H9 (cell line): ENCODE measurements at regions not wholly inside any gene's neighbourhood (a gene's known extent, or its start where the extent isn't known, plus 50 kb on each side); places are given as distances from the start of the nearest gene placed in this dataset.

Experiments used
- DNase-seq: peaks from one replicate; pipeline ENCODE4 v3.0.0-alpha.2; 2017
- H2AFZ ChIP-seq: one replicate; pipeline ENCODE4 v1.6.1; 2013; ENCODE audit warnings: mild to moderate bottlenecking, low read length, control low read depth, moderate library complexity
- H2AK5ac ChIP-seq: 2 replicates; pipeline ENCODE4 v1.6.1; 2013; ENCODE audit warnings: low read length, control low read depth, mixed read lengths; ENCODE audit not compliant: insufficient read length
- H2BK120ac ChIP-seq: one replicate; pipeline ENCODE4 v1.6.1; 2013; ENCODE audit warnings: low read depth, mild to moderate bottlenecking, low read length, control low read depth, inconsistent platforms; ENCODE audit not compliant: poor library complexity, severe bottlenecking
- H2BK12ac ChIP-seq: 2 replicates; pipeline ENCODE4 v1.6.1; 2013; ENCODE audit warnings: low read length, control low read depth, mixed read lengths, low read depth; ENCODE audit not compliant: insufficient read length
- H2BK15ac ChIP-seq: 2 replicates; pipeline ENCODE4 v1.6.1; 2013; ENCODE audit warnings: low read depth, low read length, control low read depth
- H2BK20ac ChIP-seq: one replicate; pipeline ENCODE4 v1.6.1; 2013; ENCODE audit warnings: low read depth, mild to moderate bottlenecking, low read length, control low read depth, inconsistent platforms; ENCODE audit not compliant: poor library complexity, severe bottlenecking
- H2BK5ac ChIP-seq: 2 replicates; pipeline ENCODE4 v1.6.1; 2013; ENCODE audit warnings: low read length, control low read depth, mixed read lengths; ENCODE audit not compliant: insufficient read length
- H3K14ac ChIP-seq: 2 replicates; pipeline ENCODE4 v1.6.1; 2013; ENCODE audit warnings: low read length, control low read depth; ENCODE audit not compliant: insufficient read depth
- H3K18ac ChIP-seq: 2 replicates; pipeline ENCODE4 v1.6.1; 2013; ENCODE audit warnings: low read depth, mild to moderate bottlenecking, mixed read lengths, low read length, control low read depth; ENCODE audit not compliant: insufficient read length
- H3K23ac ChIP-seq: 2 replicates; pipeline ENCODE4 v1.6.1; 2013; ENCODE audit warnings: low read length, control low read depth, mixed read lengths, low read depth; ENCODE audit not compliant: insufficient read length
- H3K23me2 ChIP-seq: 2 replicates; pipeline ENCODE4 v1.6.1; 2013; ENCODE audit warnings: low read depth, mild to moderate bottlenecking, mixed read lengths, low read length, control low read depth; ENCODE audit not compliant: insufficient read length, poor library complexity, severe bottlenecking
- H3K27ac ChIP-seq: 2 replicates; pipeline ENCODE4 v1.5.1; 2013; ENCODE audit warnings: low read length, control low read depth, mixed read lengths, low read depth; ENCODE audit not compliant: insufficient read length
- H3K27me3 ChIP-seq: 2 replicates; pipeline ENCODE4 v1.6.1; 2013; ENCODE audit warnings: low read length, control low read depth, inconsistent platforms; ENCODE audit not compliant: insufficient read depth
- H3K4ac ChIP-seq: 2 replicates; pipeline ENCODE4 v1.6.1; 2013; ENCODE audit warnings: low read depth, mild to moderate bottlenecking, control low read depth, inconsistent platforms, low read length, moderate library complexity
- H3K4me1 ChIP-seq: 2 replicates; pipeline ENCODE4 v1.6.1; 2013; ENCODE audit warnings: low read length, control low read depth, inconsistent platforms; ENCODE audit not compliant: insufficient read depth
- H3K4me2 ChIP-seq: 2 replicates; pipeline ENCODE4 v1.6.1; 2013; ENCODE audit warnings: low read length, control low read depth, mixed read lengths; ENCODE audit not compliant: insufficient read length, insufficient read depth
- H3K56ac ChIP-seq: 2 replicates; pipeline ENCODE4 v1.6.1; 2013; ENCODE audit warnings: low read depth, mild to moderate bottlenecking, mixed read lengths, low read length, control low read depth; ENCODE audit not compliant: insufficient read length
- H3K79me1 ChIP-seq: 2 replicates; pipeline ENCODE4 v1.6.1; 2013; ENCODE audit warnings: low read depth, mild to moderate bottlenecking, moderate library complexity, low read length, control low read depth, inconsistent platforms; ENCODE audit not compliant: insufficient read depth, poor library complexity, severe bottlenecking
- H3K79me2 ChIP-seq: 2 replicates; pipeline ENCODE4 v1.6.1; 2013; ENCODE audit warnings: low read length, control low read depth, inconsistent platforms; ENCODE audit not compliant: insufficient read depth
- H3K9ac ChIP-seq: 2 replicates; pipeline ENCODE4 v1.6.1; 2013; ENCODE audit warnings: low read length, control low read depth, mixed read lengths; ENCODE audit not compliant: insufficient read length; ENCODE audit errors: extremely low read depth
- H3K9me3 ChIP-seq: one replicate; pipeline ENCODE4 v1.6.1; 2013; ENCODE audit warnings: low read depth, low read length, inconsistent platforms; ENCODE audit not compliant: control insufficient read depth
- H3T11ph ChIP-seq: one replicate; pipeline ENCODE4 v1.6.1; 2013; ENCODE audit warnings: mild to moderate bottlenecking, low read length, control low read depth, inconsistent platforms
- H4K20me1 ChIP-seq: one replicate; pipeline ENCODE4 v1.6.1; 2013; ENCODE audit not compliant: control insufficient read depth, insufficient read length, insufficient read depth
- H4K5ac ChIP-seq: 2 replicates; pipeline ENCODE4 v1.6.1; 2013; ENCODE audit warnings: low read depth, mild to moderate bottlenecking, mixed read lengths, low read length, control low read depth; ENCODE audit not compliant: insufficient read length
- H4K8ac ChIP-seq: replicated peaks from 2 replicates; pipeline ENCODE4 v1.6.1; 2013; ENCODE audit warnings: low read length, control low read depth, mixed read lengths, low read depth; ENCODE audit not compliant: insufficient read length
- H4K91ac ChIP-seq: 2 replicates; pipeline ENCODE4 v1.6.1; 2013; ENCODE audit warnings: low read depth, mild to moderate bottlenecking, moderate library complexity, mixed read lengths, low read length, control low read depth; ENCODE audit not compliant: insufficient read length
- H3K27ac Mint-ChIP-seq, 3 experiments: 2 replicates in 2 of 3; 3 replicates in 1 of 3; pipeline ENCODE4 v1.8.0; 2020 to 2021; ENCODE audit warnings: mixed read lengths in 3 of 3, mild to moderate bottlenecking in 1 of 3, moderate library complexity in 1 of 3
- H3K27me3 Mint-ChIP-seq: 2 replicates; pipeline ENCODE4 v1.8.0; 2021; ENCODE audit warnings: low read depth, mild to moderate bottlenecking, moderate library complexity, mixed read lengths
- H3K36me3 Mint-ChIP-seq, 3 experiments: 2 replicates in 2 of 3; 3 replicates in 1 of 3; pipeline ENCODE4 v1.8.0; 2020 to 2021; ENCODE audit warnings: low read depth in 3 of 3, mixed read lengths in 3 of 3; ENCODE audit not compliant: insufficient read depth in 1 of 3
- H3K4me1 Mint-ChIP-seq, 2 experiments: 2 replicates each; pipeline ENCODE4 v1.8.0; 2020; ENCODE audit warnings: mixed read lengths in 2 of 2
- H3K4me3 Mint-ChIP-seq, 2 experiments: 2 replicates in 1 of 2; 3 replicates in 1 of 2; pipeline ENCODE4 v1.8.0; 2020 to 2021; ENCODE audit warnings: mild to moderate bottlenecking in 2 of 2, mixed read lengths in 2 of 2, moderate library complexity in 1 of 2
- H3K9me3 Mint-ChIP-seq, 2 experiments: 2 replicates in 1 of 2; 3 replicates in 1 of 2; pipeline ENCODE4 v1.8.0; 2020; ENCODE audit warnings: mild to moderate bottlenecking in 2 of 2, mixed read lengths in 2 of 2, moderate library complexity in 1 of 2
- CTCF ChIP-seq: fragments of 200-600 bp; sonication (generic); conservative IDR thresholded peaks from 3 replicates; pipeline ENCODE4 v1.8.0; 2021; ENCODE audit warnings: antibody characterized with exemption, mild to moderate bottlenecking
- WGBS: extraction: QIAGEN DNeasy Blood & Tissue Kit; methylation state at CpG from one replicate; pipeline ENCODE4 v1.1.7; 2013; ENCODE audit warnings: missing lambda C conversion rate, low lambda C conversion rate, mixed read lengths; ENCODE audit not compliant: insufficient read length; ENCODE audit errors: extremely low coverage; 5-methylcytosine and 5-hydroxymethylcytosine counted together

DNA sequence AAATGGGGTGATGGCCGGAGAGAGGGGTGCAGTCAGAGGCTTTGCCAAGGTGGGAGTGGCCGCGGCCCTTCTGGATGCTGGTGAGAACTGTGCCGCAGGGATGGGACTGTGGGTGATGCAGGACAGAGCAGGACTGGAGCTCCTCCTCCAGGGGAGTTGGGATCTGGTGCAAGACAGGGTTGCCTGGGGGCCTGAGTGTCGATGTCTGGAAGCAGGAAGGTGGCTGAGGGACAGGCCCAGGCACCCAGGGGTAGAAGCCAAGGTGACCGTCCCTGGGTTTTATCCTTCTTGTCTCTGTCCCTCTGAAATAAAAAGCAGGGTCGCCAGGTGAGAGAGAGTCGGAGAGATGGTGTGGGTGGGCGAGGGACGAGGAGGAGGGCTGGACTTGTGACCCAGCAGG is 89.1 kb upstream of the IER5L start:
- H3K4me2 ChIP-seq, result no peak overlapping the region
- H2AK5ac ChIP-seq, result no peak overlapping the region
- no peak overlapping the region for H3K27ac ChIP-seq
- no peaks in the 10 kb centered on the region; a peak in 1 of 7 replicates for H3K36me3 Mint-ChIP-seq
- H3K23me2 ChIP-seq, result no peaks in the 10 kb centered on the region
- H3K14ac ChIP-seq, result no peak overlapping the region
- no peak overlapping the region for H3K4ac ChIP-seq
- no peak overlapping the region for H2BK20ac ChIP-seq
- no CpG with 5 or more reads among the region's 10 CpGs for WGBS
- DNase-seq, result no peak
- no peak overlapping the region for H2BK120ac ChIP-seq
- H3K23ac ChIP-seq, result no peak overlapping the region
- peaks cover 3 to 4% of the 10 kb centered on the region in 2 experiments; a peak in 4 of 5 replicates for H3K9me3 Mint-ChIP-seq
- H3K4me3 Mint-ChIP-seq, result no peak overlapping the region; a peak in 1 of 5 replicates
- H3K56ac ChIP-seq, result no peak overlapping the region
- H3K9me3 ChIP-seq, result no peaks in the 10 kb centered on the region
- TF ChIP-seq CTCF, result no peak
- H4K20me1 ChIP-seq, result no peaks in the 10 kb centered on the region
- peaks cover 14% of the 10 kb centered on the region for H3K27me3 Mint-ChIP-seq
- no peak overlapping the region for H4K5ac ChIP-seq
- H3K79me1 ChIP-seq, result no peaks in the 10 kb centered on the region
- no peak overlapping the region for H4K91ac ChIP-seq
- no peak overlapping the region for H3K27ac Mint-ChIP-seq
- H2BK12ac ChIP-seq, result no peak overlapping the region
- no peaks in the 10 kb centered on the region; the same call in 1 of the 2 replicates for H3K4me1 ChIP-seq
- H2BK15ac ChIP-seq, result no peak overlapping the region
- H3T11ph ChIP-seq, result no peak overlapping the region
- H3K18ac ChIP-seq, result no peak overlapping the region
- H3K4me1 Mint-ChIP-seq, result peaks cover 11 to 27% of the 10 kb centered on the region in 2 experiments
- no peak overlapping the region for H4K8ac ChIP-seq
- no peak overlapping the region for H3K9ac ChIP-seq
- H3K27me3 ChIP-seq, result no peaks in the 10 kb centered on the region
- no peaks in the 10 kb centered on the region for H3K79me2 ChIP-seq
- no peak overlapping the region for H2AFZ ChIP-seq
- no peak overlapping the region for H2BK5ac ChIP-seq
